ENCODE measurements at regions not wholly inside any gene's neighbourhood (a gene's known extent, or its start where the extent isn't known, plus 50 kb on each side); places are given as distances from the start of the nearest gene placed in this dataset.

DNA sequence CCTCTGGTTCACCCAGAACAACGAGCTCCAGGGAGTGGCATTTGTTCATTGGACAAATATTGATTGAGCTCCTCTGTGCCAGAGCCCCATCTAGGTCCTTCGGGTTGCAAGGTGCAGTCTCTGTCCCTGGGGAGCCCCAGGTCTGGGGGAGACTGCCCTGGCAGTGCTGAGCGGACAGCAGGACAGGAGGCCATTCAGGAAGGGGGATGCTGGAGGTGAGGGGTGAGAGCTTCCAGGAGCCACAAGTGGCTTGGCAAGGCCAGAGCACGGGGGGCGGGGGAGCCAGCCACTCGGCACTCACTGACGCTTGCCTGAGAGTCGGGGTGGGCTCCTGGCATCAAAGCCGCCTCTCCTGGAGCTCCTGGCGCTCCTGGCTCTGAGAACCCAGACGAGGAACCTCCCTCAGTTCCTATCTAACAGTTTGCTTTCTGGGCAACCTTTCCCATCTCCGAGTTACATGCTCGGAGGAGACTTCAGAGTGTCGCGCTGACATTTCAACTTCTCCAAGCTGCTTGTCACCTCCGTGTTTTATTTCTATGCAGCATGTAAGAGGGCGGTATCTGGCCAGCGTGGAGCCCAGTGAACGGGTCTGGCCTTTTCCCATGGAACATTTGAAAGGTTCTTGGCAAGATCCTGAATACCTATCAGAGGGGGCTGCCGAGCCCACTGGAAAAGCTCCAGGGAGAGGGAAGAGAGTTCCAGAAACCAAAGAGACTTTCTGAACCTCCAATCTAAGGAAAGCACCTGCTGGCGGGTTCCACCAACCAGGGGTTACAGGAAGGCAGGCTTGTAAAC is 62.0 kb upstream of the BCL11B start:
- H2AFZ ChIP-seq (replicated peaks; ENCODE audit: low read length, poor library complexity): no peak overlapping the region
- H2AK9ac ChIP-seq (replicated peaks; ENCODE audit: low read depth, low read length, poor library complexity): no peak overlapping the region
- intact Hi-C loops (cut with micrococcal nuclease): no loop called here
- H2BK5ac ChIP-seq (ENCODE audit: low read depth, low read length, poor library complexity, severe bottlenecking): no peak overlapping the region
- no peaks in the 10 kb centered on the region for H3K27me3 ChIP-seq (ENCODE audit: control insufficient read depth, insufficient read depth, low read length)
- ATAC-seq (ENCODE audit: low read depth): no peak
- H3K23ac ChIP-seq (ENCODE audit: low read depth, low read length): no peak overlapping the region
- H3K9me3 ChIP-seq (ENCODE audit: control insufficient read depth, insufficient read depth, low read length): no peaks in the 10 kb centered on the region
- H3K27ac ChIP-seq (ENCODE audit: insufficient read depth, low read length): no peak overlapping the region
- no peak overlapping the region for H2AK5ac ChIP-seq (ENCODE audit: low read depth, low read length)
- H3K14ac ChIP-seq (replicated peaks; ENCODE audit: low read depth, low read length): no peak overlapping the region
- no peak overlapping the region for H3K4me3 ChIP-seq (ENCODE audit: insufficient read depth, low read depth, low read length)
- POLR2A ChIA-PET (ENCODE audit: unreplicated experiment): no interaction called here
- no peak for DNase-seq
- H3K36me3 ChIP-seq (ENCODE audit: control insufficient read depth, insufficient read depth, low read length): no peaks in the 10 kb centered on the region
- H4K8ac ChIP-seq (ENCODE audit: low read depth in 2 of 2, low read length in 2 of 2): no peak overlapping the region
- in situ Hi-C loops (cut with MboI; ENCODE audit: low sequenced_read_pairs): no loop called here
- H3K79me1 ChIP-seq (ENCODE audit: low read depth in 1 of 2, low read length in 2 of 2): no peaks in the 10 kb centered on the region
- no peak overlapping the region for H4K5ac ChIP-seq (ENCODE audit: low read depth, low read length)
- H2BK120ac ChIP-seq (ENCODE audit: low read depth, low read length): no peak overlapping the region
- TF ChIP-seq RCOR1 (IDR thresholded peaks at IDR 0.05; ENCODE audit: insufficient replicate concordance, low read length): no peak
- TF ChIP-seq FOS (IDR thresholded peaks at IDR 0.05; ENCODE audit: low read depth, low read length): no peak
- no peak for TF ChIP-seq MAZ (IDR thresholded peaks at IDR 0.05; ENCODE audit: borderline replicate concordance, low read depth, low read length)
- TF ChIP-seq, protein P1, sequence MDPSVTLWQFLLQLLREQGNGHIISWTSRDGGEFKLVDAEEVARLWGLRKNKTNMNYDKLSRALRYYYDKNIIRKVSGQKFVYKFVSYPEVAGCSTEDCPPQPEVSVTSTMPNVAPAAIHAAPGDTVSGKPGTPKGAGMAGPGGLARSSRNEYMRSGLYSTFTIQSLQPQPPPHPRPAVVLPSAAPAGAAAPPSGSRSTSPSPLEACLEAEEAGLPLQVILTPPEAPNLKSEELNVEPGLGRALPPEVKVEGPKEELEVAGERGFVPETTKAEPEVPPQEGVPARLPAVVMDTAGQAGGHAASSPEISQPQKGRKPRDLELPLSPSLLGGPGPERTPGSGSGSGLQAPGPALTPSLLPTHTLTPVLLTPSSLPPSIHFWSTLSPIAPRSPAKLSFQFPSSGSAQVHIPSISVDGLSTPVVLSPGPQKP (IDR thresholded peaks at IDR 0.05; ENCODE audit: borderline replicate concordance, low read depth, low read length): no peak
- TF ChIP-seq MAFK (IDR thresholded peaks at IDR 0.05; ENCODE audit: low read depth, low read length): no peak
- H4K20me1 ChIP-seq (ENCODE audit: insufficient read depth, low read length): no peaks in the 10 kb centered on the region
- no peak overlapping the region for H2BK15ac ChIP-seq (ENCODE audit: low read depth, low read length)
- no peak overlapping the region for H3K4me2 ChIP-seq (ENCODE audit: low read depth, low read length)
- H3K56ac ChIP-seq (ENCODE audit: extremely low read depth, insufficient read depth, low read length): no peak overlapping the region
- H3K9ac ChIP-seq (ENCODE audit: low read depth, low read length): no peak overlapping the region
- H3K9me1 ChIP-seq (ENCODE audit: insufficient read depth, low read length): no peaks in the 10 kb centered on the region
- dilution Hi-C loops (cut with HindIII; ENCODE audit: low sequenced_read_pairs, unreplicated experiment): no loop called here
- BruUV-seq (replicated peaks): no TSS peak
- no peak overlapping the region for H2BK20ac ChIP-seq (ENCODE audit: low read depth, low read length)
- no peak overlapping the region for H3K4ac ChIP-seq (ENCODE audit: low read depth, low read length)
- H3K4me1 ChIP-seq (ENCODE audit: control insufficient read depth, insufficient read depth, low read length): no peaks in the 10 kb centered on the region
- 50% methylated on average over 6 of the region's 21 CpGs; no CpG with 5 or more reads in 1 of the 2 experiments for WGBS, 2 experiments (ENCODE audit: extremely low coverage in 2 of 2, insufficient read length in 1 of 2)
- CTCF ChIA-PET: no interaction called here
- H3K18ac ChIP-seq (ENCODE audit: low read depth, low read length): no peak overlapping the region
- no peak overlapping the region for H4K91ac ChIP-seq (ENCODE audit: insufficient read depth, low read depth, low read length)
